ENCODE measurements at regions not wholly inside any gene's neighbourhood (a gene's known extent, or its start where the extent isn't known, plus 50 kb on each side); places are given as distances from the start of the nearest gene placed in this dataset.

DNA sequence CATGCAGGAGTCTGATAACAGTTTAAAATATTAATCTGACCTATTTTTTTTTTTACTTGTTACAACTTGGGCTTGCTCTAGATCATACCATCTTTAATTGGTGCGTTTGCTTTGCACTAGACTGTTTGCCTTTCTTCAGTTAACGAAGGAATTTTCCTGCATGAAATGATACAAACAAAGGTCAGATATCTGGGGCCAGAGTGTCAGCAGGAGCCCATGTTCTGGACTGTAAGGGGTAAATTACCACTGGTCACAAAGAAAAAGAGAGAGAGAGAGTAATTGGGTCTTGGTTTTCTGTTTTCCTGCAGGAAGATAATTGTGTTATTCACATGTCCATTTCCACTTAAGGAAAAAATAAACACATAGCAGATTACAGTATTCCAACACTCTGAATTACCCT is 399.4 kb upstream of the MARCKS start:
- Histone ChIP-seq H3K4me3 (no peak overlapping the region), H3K9ac (ENCODE audit: insufficient read length) (no peak overlapping the region), H3K36me3 (ENCODE audit: insufficient read depth, low read length) (no peaks in the 10 kb centered on the region), H3K9me3 (ENCODE audit: low read depth, low read length) (no peaks in the 10 kb centered on the region), H3K27ac (no peak overlapping the region)
- DNase-seq (ENCODE audit: low read depth, low spot score): no peak
- TF ChIP-seq POLR2AphosphoS5 (IDR thresholded peaks at IDR 0.05; ENCODE audit: borderline replicate concordance, low read depth, low read length): no peak
- no peak for TF ChIP-seq FOXP2 (optimal IDR thresholded peaks at IDR 0.05; ENCODE audit: control extremely low read depth, extremely low read length, insufficient read depth)
- TF ChIP-seq EZH2 (IDR thresholded peaks at IDR 0.05): no peak

DNA sequence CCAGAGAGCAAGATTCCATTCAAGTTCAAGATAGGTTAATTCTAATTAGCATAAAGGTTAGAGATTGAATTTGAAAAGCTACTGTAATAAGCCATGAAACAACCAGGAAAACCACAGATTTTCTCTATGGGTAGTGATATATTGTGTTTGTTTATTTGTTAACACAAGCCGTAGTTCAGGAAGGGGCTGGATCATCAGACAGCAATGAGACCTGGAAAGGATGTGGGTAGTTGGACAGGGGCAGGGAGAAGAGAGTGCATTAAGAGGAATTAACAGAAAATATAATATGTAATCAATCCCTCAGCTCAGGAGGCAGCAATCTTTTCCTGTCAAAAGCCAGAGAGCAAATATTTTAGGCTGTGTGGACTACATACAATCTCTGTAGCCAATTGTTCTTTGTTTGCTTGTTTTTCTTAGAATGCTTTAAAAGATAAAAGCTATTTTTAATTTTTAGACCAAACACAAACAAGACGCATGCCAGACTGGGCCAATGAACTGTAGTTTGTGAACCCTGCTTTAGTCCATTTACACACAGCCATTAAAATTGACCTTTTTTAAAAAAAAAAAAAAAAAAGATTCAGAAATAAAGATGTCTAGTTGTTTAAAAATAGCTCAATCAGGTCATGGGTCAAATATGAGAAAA is 398.7 kb upstream of the MARCKS start:
- no peak for DNase-seq (ENCODE audit: low read depth, low spot score)
- H3K27ac ChIP-seq: no peak overlapping the region
- no peak overlapping the region for H3K9ac ChIP-seq (ENCODE audit: insufficient read length)
- TF ChIP-seq EZH2 (IDR thresholded peaks at IDR 0.05) (no peak), FOXP2 (optimal IDR thresholded peaks at IDR 0.05; ENCODE audit: control extremely low read depth, extremely low read length, insufficient read depth) (no peak), POLR2AphosphoS5 (IDR thresholded peaks at IDR 0.05; ENCODE audit: borderline replicate concordance, low read depth, low read length) (no peak)
- H3K9me3 ChIP-seq (ENCODE audit: low read depth, low read length): no peaks in the 10 kb centered on the region
- no peak overlapping the region for H3K4me3 ChIP-seq
- no peaks in the 10 kb centered on the region for H3K36me3 ChIP-seq (ENCODE audit: insufficient read depth, low read length)

- Histone ChIP-seq H3K4me3 (no peak overlapping the region), H3K9ac (ENCODE audit: insufficient read length) (no peak overlapping the region), H3K9me3 (ENCODE audit: low read depth, low read length) (no peaks in the 10 kb centered on the region), H3K36me3 (ENCODE audit: insufficient read depth, low read length) (no peaks in the 10 kb centered on the region), H3K27ac (no peak overlapping the region)
- TF ChIP-seq EZH2 (IDR thresholded peaks at IDR 0.05) (no peak), FOXP2 (optimal IDR thresholded peaks at IDR 0.05; ENCODE audit: control extremely low read depth, extremely low read length, insufficient read depth) (no peak), POLR2AphosphoS5 (IDR thresholded peaks at IDR 0.05; ENCODE audit: borderline replicate concordance, low read depth, low read length) (no peak)
- DNase-seq (ENCODE audit: low read depth, low spot score): no peak
Observed at GRCh38 chr6:113461153-113461932, 395.8 kb upstream of the MARCKS start.

GRCh38 chr6:113464536-113464935 is 392.6 kb upstream of the MARCKS start:
- no peaks in the 10 kb centered on the region for H3K9me3 ChIP-seq (ENCODE audit: low read depth, low read length)
- H3K4me3 ChIP-seq: no peak overlapping the region
- no peaks in the 10 kb centered on the region for H3K36me3 ChIP-seq (ENCODE audit: insufficient read depth, low read length)
- H3K27ac ChIP-seq: no peak overlapping the region
- DNase-seq (ENCODE audit: low read depth, low spot score): no peak
- TF ChIP-seq EZH2 (IDR thresholded peaks at IDR 0.05) (no peak), FOXP2 (optimal IDR thresholded peaks at IDR 0.05; ENCODE audit: control extremely low read depth, extremely low read length, insufficient read depth) (no peak), POLR2AphosphoS5 (IDR thresholded peaks at IDR 0.05; ENCODE audit: borderline replicate concordance, low read depth, low read length) (no peak)
- no peak overlapping the region for H3K9ac ChIP-seq (ENCODE audit: insufficient read length)

DNA sequence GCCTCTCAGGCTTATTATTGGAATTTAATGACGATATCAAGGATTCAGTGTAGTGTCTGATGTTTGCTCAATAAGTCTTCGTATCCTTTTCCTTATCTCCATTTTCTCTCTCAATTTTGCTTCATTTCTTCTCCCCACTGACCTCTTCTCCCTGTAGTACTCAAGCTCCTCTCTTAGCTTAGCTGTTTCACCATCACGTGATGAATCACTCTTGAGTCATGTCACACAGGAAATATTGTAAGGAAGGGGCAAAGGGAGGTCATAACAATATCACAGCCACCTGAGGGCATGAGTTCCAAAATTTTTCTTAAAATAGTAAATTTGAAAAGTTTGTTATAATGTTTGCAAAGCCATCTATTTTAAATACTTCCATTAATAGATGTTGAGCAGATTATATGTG is 392.2 kb upstream of the MARCKS start:
- Histone ChIP-seq H3K9ac (ENCODE audit: insufficient read length) (no peak overlapping the region), H3K9me3 (ENCODE audit: low read depth, low read length) (no peaks in the 10 kb centered on the region), H3K4me3 (no peak overlapping the region), H3K36me3 (ENCODE audit: insufficient read depth, low read length) (no peaks in the 10 kb centered on the region), H3K27ac (no peak overlapping the region)
- TF ChIP-seq FOXP2 (optimal IDR thresholded peaks at IDR 0.05; ENCODE audit: control extremely low read depth, extremely low read length, insufficient read depth): no peak
- TF ChIP-seq POLR2AphosphoS5 (IDR thresholded peaks at IDR 0.05; ENCODE audit: borderline replicate concordance, low read depth, low read length): no peak
- no peak for TF ChIP-seq EZH2 (IDR thresholded peaks at IDR 0.05)
- DNase-seq (ENCODE audit: low read depth, low spot score): no peak

DNA sequence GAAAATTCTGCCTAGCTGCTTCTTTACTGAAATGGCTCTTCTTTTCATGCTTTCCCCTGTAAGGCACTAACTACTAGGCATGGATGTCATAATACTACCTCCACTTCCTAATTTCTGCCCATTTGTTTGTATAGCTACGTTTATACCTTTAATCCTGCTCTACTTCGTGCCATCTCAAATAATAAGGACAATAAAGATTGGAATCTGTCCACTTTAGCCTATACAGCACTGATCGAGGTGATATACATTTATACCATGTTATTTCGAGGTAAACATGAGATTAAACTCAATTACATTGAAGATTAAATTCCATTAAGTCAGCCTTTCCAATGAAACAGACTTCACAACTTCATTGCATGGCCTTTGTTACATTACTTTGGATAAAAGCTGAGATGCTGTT is 390.6 kb upstream of the MARCKS start:
- TF ChIP-seq FOXP2 (optimal IDR thresholded peaks at IDR 0.05; ENCODE audit: control extremely low read depth, extremely low read length, insufficient read depth) (no peak), EZH2 (IDR thresholded peaks at IDR 0.05) (no peak), POLR2AphosphoS5 (IDR thresholded peaks at IDR 0.05; ENCODE audit: borderline replicate concordance, low read depth, low read length) (no peak)
- no peak for DNase-seq (ENCODE audit: low read depth, low spot score)
- Histone ChIP-seq H3K9me3 (ENCODE audit: low read depth, low read length) (no peaks in the 10 kb centered on the region), H3K9ac (ENCODE audit: insufficient read length) (no peak overlapping the region), H3K36me3 (ENCODE audit: insufficient read depth, low read length) (no peaks in the 10 kb centered on the region), H3K27ac (no peak overlapping the region), H3K4me3 (no peak overlapping the region)

DNA sequence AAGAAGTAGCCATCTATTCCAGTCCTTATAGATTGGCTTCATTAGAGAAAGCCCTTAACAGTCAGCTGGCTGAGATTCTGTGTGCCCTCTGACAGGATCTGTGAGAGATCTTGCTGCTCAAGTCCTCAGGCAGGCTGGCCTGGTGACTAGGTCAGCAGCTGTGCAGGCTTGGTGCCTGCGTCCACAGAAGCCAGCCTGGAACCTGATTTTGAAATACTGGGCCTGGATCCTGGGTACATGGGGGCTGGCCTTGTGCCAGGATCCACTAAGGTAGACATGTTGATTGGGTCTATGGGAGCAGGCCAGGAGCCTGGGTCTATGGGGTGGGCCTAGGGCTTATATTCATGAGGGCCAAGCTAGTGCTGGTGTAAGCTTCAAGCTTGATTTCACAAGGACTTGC is 381.8 kb upstream of the MARCKS start:
- Histone ChIP-seq H3K4me3 (no peak overlapping the region), H3K9me3 (ENCODE audit: low read depth, low read length) (no peaks in the 10 kb centered on the region), H3K36me3 (ENCODE audit: insufficient read depth, low read length) (no peaks in the 10 kb centered on the region), H3K9ac (ENCODE audit: insufficient read length) (no peak overlapping the region), H3K27ac (no peak overlapping the region)
- TF ChIP-seq FOXP2 (optimal IDR thresholded peaks at IDR 0.05; ENCODE audit: control extremely low read depth, extremely low read length, insufficient read depth): no peak
- no peak for TF ChIP-seq EZH2 (IDR thresholded peaks at IDR 0.05)
- no peak for TF ChIP-seq POLR2AphosphoS5 (IDR thresholded peaks at IDR 0.05; ENCODE audit: borderline replicate concordance, low read depth, low read length)
- no peak for DNase-seq (ENCODE audit: low read depth, low spot score)

GRCh38 chr6:113476937-113477839 is 380.0 kb upstream of the MARCKS start:
- H3K36me3 ChIP-seq (ENCODE audit: insufficient read depth, low read length): no peaks in the 10 kb centered on the region
- no peak for TF ChIP-seq POLR2AphosphoS5 (IDR thresholded peaks at IDR 0.05; ENCODE audit: borderline replicate concordance, low read depth, low read length)
- no peak for TF ChIP-seq FOXP2 (optimal IDR thresholded peaks at IDR 0.05; ENCODE audit: control extremely low read depth, extremely low read length, insufficient read depth)
- TF ChIP-seq EZH2 (IDR thresholded peaks at IDR 0.05): no peak
- no peak overlapping the region for H3K9ac ChIP-seq (ENCODE audit: insufficient read length)
- no peaks in the 10 kb centered on the region for H3K9me3 ChIP-seq (ENCODE audit: low read depth, low read length)
- no peak for DNase-seq (ENCODE audit: low read depth, low spot score)
- H3K4me3 ChIP-seq: no peak overlapping the region
- no peak overlapping the region for H3K27ac ChIP-seq

Data from SK-N-MC (cell line).